ENCODE measurements at regions not wholly inside any gene's neighbourhood (a gene's known extent, or its start where the extent isn't known, plus 50 kb on each side); places are given as distances from the start of the nearest gene placed in this dataset.

- CTCF ChIA-PET = no interaction called here
- DNase-seq (no peak), ATAC-seq (no peak)
- H3K4me3 Mint-ChIP-seq = no peak overlapping the region
- H3K36me3 Mint-ChIP-seq (ENCODE audit: low read depth) = no peaks in the 10 kb centered on the region
- H3K27ac Mint-ChIP-seq = no peak overlapping the region
- POLR2A ChIA-PET = no interaction called here
- no peaks in the 10 kb centered on the region for H3K4me1 Mint-ChIP-seq
- intact Hi-C loops (cut with DNase I, micrococcal nuclease) = no loop called here
- H3K9me3 Mint-ChIP-seq (ENCODE audit: low read depth) = peaks cover 4% of the 10 kb centered on the region
- no peaks in the 10 kb centered on the region for H3K27me3 Mint-ChIP-seq
Measured at GRCh38 chr15:46460431-46461094, 825.7 kb downstream of the SQOR start.

- H3K27me3 Mint-ChIP-seq = no peaks in the 10 kb centered on the region
- no peak for ATAC-seq
- DNase-seq = no peak
- H3K36me3 Mint-ChIP-seq (ENCODE audit: low read depth) = no peaks in the 10 kb centered on the region
- no peaks in the 10 kb centered on the region for H3K4me1 Mint-ChIP-seq
- POLR2A ChIA-PET = no interaction called here
- intact Hi-C loops (cut with DNase I, micrococcal nuclease) = no loop called here
- peaks cover 4% of the 10 kb centered on the region for H3K9me3 Mint-ChIP-seq (ENCODE audit: low read depth)
- no peak overlapping the region for H3K4me3 Mint-ChIP-seq
- H3K27ac Mint-ChIP-seq = no peak overlapping the region
- CTCF ChIA-PET = no interaction called here
Measured at GRCh38 chr15:46461416-46461815, 826.6 kb downstream of the SQOR start.

- H3K36me3 Mint-ChIP-seq (ENCODE audit: low read depth) = no peaks in the 10 kb centered on the region
- H3K9me3 Mint-ChIP-seq (ENCODE audit: low read depth) = peaks cover 3% of the 10 kb centered on the region
- no peaks in the 10 kb centered on the region for H3K27me3 Mint-ChIP-seq
- ChIA-PET CTCF (interaction anchor here (0.5 kb wide), 1 partner anchor 585 kb away, joined by 3 read pairs; no protein-coding TSS in a partner anchor), POLR2A (no interaction called here)
- no peak overlapping the region for H3K27ac Mint-ChIP-seq
- no peak overlapping the region for H3K4me3 Mint-ChIP-seq
- DNase-seq (no peak), ATAC-seq (no peak)
- intact Hi-C loops (cut with DNase I, micrococcal nuclease) = no loop called here
- H3K4me1 Mint-ChIP-seq = no peaks in the 10 kb centered on the region
Measured at GRCh38 chr15:46467041-46467440, 832.2 kb downstream of the SQOR start.

- no peaks in the 10 kb centered on the region for H3K4me1 Mint-ChIP-seq
- no peaks in the 10 kb centered on the region for H3K36me3 Mint-ChIP-seq (ENCODE audit: low read depth)
- no peaks in the 10 kb centered on the region for H3K27me3 Mint-ChIP-seq
- intact Hi-C loops (cut with DNase I, micrococcal nuclease) = no loop called here
- peaks cover 5% of the 10 kb centered on the region for H3K9me3 Mint-ChIP-seq (ENCODE audit: low read depth)
- ATAC-seq (no peak), DNase-seq (no peak)
- no peak overlapping the region for H3K27ac Mint-ChIP-seq
- POLR2A ChIA-PET = no interaction called here
- CTCF ChIA-PET = interaction anchor here (0.6 kb wide), 1 partner anchor 377 kb away, joined by 3 read pairs; no protein-coding TSS in a partner anchor
- no peak overlapping the region for H3K4me3 Mint-ChIP-seq
Measured at GRCh38 chr15:46471096-46471495, 836.3 kb downstream of the SQOR start.

GRCh38 chr15:46489276-46489675 lies 854.4 kb downstream of the SQOR start:
- H3K4me3 Mint-ChIP-seq = no peak overlapping the region

GRCh38 chr15:46496491-46497115 lies 861.8 kb downstream of the SQOR start:
- POLR2A ChIA-PET = no interaction called here
- Mint-ChIP-seq H3K27ac (no peak overlapping the region), H3K4me1 (no peaks in the 10 kb centered on the region), H3K27me3 (no peaks in the 10 kb centered on the region), H3K36me3 (ENCODE audit: low read depth) (no peaks in the 10 kb centered on the region), H3K9me3 (ENCODE audit: low read depth) (peaks cover 11% of the 10 kb centered on the region), H3K4me3 (no peak overlapping the region)
- intact Hi-C loops (cut with DNase I, micrococcal nuclease) = no loop called here
- ATAC-seq (no peak), DNase-seq (no peak)
- CTCF ChIA-PET = no interaction called here

More at GRCh38 chr15:46489276-46489675, 854.4 kb downstream of the SQOR start:
- Mint-ChIP-seq H3K36me3 (ENCODE audit: low read depth) (no peaks in the 10 kb centered on the region), H3K9me3 (ENCODE audit: low read depth) (peaks cover 14% of the 10 kb centered on the region), H3K27me3 (no peaks in the 10 kb centered on the region), H3K4me1 (no peaks in the 10 kb centered on the region), H3K27ac (no peak overlapping the region)
- ChIA-PET POLR2A (no interaction called here), CTCF (no interaction called here)
- ATAC-seq (no peak), DNase-seq (no peak)
- intact Hi-C loops (cut with DNase I, micrococcal nuclease) = no loop called here

GRCh38 chr15:46502667-46503066 lies 867.8 kb downstream of the SQOR start:
- intact Hi-C loops (cut with DNase I, micrococcal nuclease) = no loop called here
- Mint-ChIP-seq H3K27ac (no peak overlapping the region), H3K4me1 (no peaks in the 10 kb centered on the region), H3K4me3 (no peak overlapping the region), H3K36me3 (ENCODE audit: low read depth) (no peaks in the 10 kb centered on the region), H3K9me3 (ENCODE audit: low read depth) (peaks cover 4% of the 10 kb centered on the region), H3K27me3 (no peaks in the 10 kb centered on the region)
- ChIA-PET POLR2A (no interaction called here), CTCF (interaction anchor here (1.3 kb wide), 1 partner anchor 797 kb away, joined by 3 read pairs; no protein-coding TSS in a partner anchor)
- DNase-seq (no peak), ATAC-seq (no peak)

GRCh38 chr15:46518381-46518780 lies 883.6 kb downstream of the SQOR start:
- no peak overlapping the region for H3K27ac Mint-ChIP-seq
- H3K4me3 Mint-ChIP-seq = no peak overlapping the region
- H3K36me3 Mint-ChIP-seq (ENCODE audit: low read depth) = no peaks in the 10 kb centered on the region
- no peaks in the 10 kb centered on the region for H3K4me1 Mint-ChIP-seq
- POLR2A ChIA-PET = no interaction called here
- H3K27me3 Mint-ChIP-seq = no peaks in the 10 kb centered on the region
- intact Hi-C loops (cut with DNase I, micrococcal nuclease) = no loop called here
- peaks cover 7% of the 10 kb centered on the region for H3K9me3 Mint-ChIP-seq (ENCODE audit: low read depth)
- CTCF ChIA-PET = no interaction called here
- ATAC-seq (no peak), DNase-seq (no peak)

GRCh38 chr15:46523701-46524100 lies 888.9 kb downstream of the SQOR start:
- H3K27ac Mint-ChIP-seq = no peak overlapping the region
- intact Hi-C loops (cut with DNase I, micrococcal nuclease) = no loop called here
- ATAC-seq (no peak), DNase-seq (no peak)
- H3K27me3 Mint-ChIP-seq = no peaks in the 10 kb centered on the region
- POLR2A ChIA-PET = no interaction called here
- no peaks in the 10 kb centered on the region for H3K36me3 Mint-ChIP-seq (ENCODE audit: low read depth)
- no peaks in the 10 kb centered on the region for H3K4me1 Mint-ChIP-seq
- no peak overlapping the region for H3K4me3 Mint-ChIP-seq
- CTCF ChIA-PET = no interaction called here
- H3K9me3 Mint-ChIP-seq (ENCODE audit: low read depth) = peaks cover 12% of the 10 kb centered on the region

- intact Hi-C loops (cut with DNase I, micrococcal nuclease) = no loop called here
- no peak for ATAC-seq
- POLR2A ChIA-PET = no interaction called here
- H3K36me3 Mint-ChIP-seq (ENCODE audit: low read depth) = no peaks in the 10 kb centered on the region
- H3K4me1 Mint-ChIP-seq = no peaks in the 10 kb centered on the region
- DNase-seq = no peak
- CTCF ChIA-PET = no interaction called here
- H3K9me3 Mint-ChIP-seq (ENCODE audit: low read depth) = peaks cover 9% of the 10 kb centered on the region
- H3K27me3 Mint-ChIP-seq = no peaks in the 10 kb centered on the region
- no peak overlapping the region for H3K4me3 Mint-ChIP-seq
- no peak overlapping the region for H3K27ac Mint-ChIP-seq
Measured at GRCh38 chr15:46525984-46526725, 891.3 kb downstream of the SQOR start.

GRCh38 chr15:46526726-46527110 lies 891.9 kb downstream of the SQOR start:
- Mint-ChIP-seq H3K4me3 (no peak overlapping the region), H3K9me3 (ENCODE audit: low read depth) (peaks cover 9% of the 10 kb centered on the region), H3K27ac (no peak overlapping the region), H3K36me3 (ENCODE audit: low read depth) (no peaks in the 10 kb centered on the region), H3K27me3 (no peaks in the 10 kb centered on the region), H3K4me1 (no peaks in the 10 kb centered on the region)
- intact Hi-C loops (cut with DNase I, micrococcal nuclease) = no loop called here
- ATAC-seq (no peak), DNase-seq (no peak)
- ChIA-PET CTCF (no interaction called here), POLR2A (no interaction called here)

- H3K9me3 Mint-ChIP-seq (ENCODE audit: low read depth) = peaks cover 14% of the 10 kb centered on the region
- DNase-seq (no peak), ATAC-seq (no peak)
- CTCF ChIA-PET = no interaction called here
- H3K27me3 Mint-ChIP-seq = no peaks in the 10 kb centered on the region
- intact Hi-C loops (cut with DNase I, micrococcal nuclease) = no loop called here
- peaks cover 1% of the 10 kb centered on the region for H3K36me3 Mint-ChIP-seq (ENCODE audit: low read depth)
- no peak overlapping the region for H3K4me3 Mint-ChIP-seq
- POLR2A ChIA-PET = no interaction called here
- no peaks in the 10 kb centered on the region for H3K4me1 Mint-ChIP-seq
- H3K27ac Mint-ChIP-seq = no peak overlapping the region
Measured at GRCh38 chr15:46543626-46544025, 908.8 kb downstream of the SQOR start.

Measured in activated CD4-positive, alpha-beta T cell treated with anti-CD3 and anti-CD28 coated beads for 36 hours (primary cell).